Mucosa of descending colon (tissue), 3 donors: ENCODE measurements at regions not wholly inside any gene's neighbourhood (a gene's known extent, or its start where the extent isn't known, plus 50 kb on each side); places are given as distances from the start of the nearest gene placed in this dataset.

Source experiments
- ATAC-seq: fragments of 200-7000 bp; cut with Tn5 transposase; one replicate; pipeline ENCODE4 v1.9.1; 2020; ENCODE audit warnings: mild to moderate bottlenecking, moderate library complexity
- DNase-seq, 3 donors: peaks; one replicate each; pipeline ENCODE4 v3.0.0-alpha.2; 2020
- H3K36me3 ChIP-seq: fragments of 200-600 bp; one replicate; pipeline ENCODE4 v1.8.0; 2021; ENCODE audit warnings: low read depth, mild to moderate bottlenecking
- H3K4me1 ChIP-seq: fragments of 200-600 bp; one replicate; pipeline ENCODE4 v1.8.0; 2021; ENCODE audit warnings: low read depth, mild to moderate bottlenecking
- H3K4me3 ChIP-seq: fragments of 200-600 bp; one replicate; pipeline ENCODE4 v1.8.0; 2021; ENCODE audit warnings: mild to moderate bottlenecking
- H3K9me3 ChIP-seq: fragments of 200-600 bp; one replicate; pipeline ENCODE4 v1.8.0; 2021; ENCODE audit warnings: mild to moderate bottlenecking
- intact Hi-C, 2 donors: fragments of 100-400 bp; cut with DNase I in 1 of 2; cut with micrococcal nuclease in 1 of 2; formaldehyde crosslinking; loops; one replicate each; pipeline versions ENCODE4 v1.11.0 to v1.11.1; 2022; cut with DNase I, micrococcal nuclease
- TF ChIP-seq, protein P1 (sequence below): fragments of 200-600 bp; IDR thresholded peaks from one replicate; pipeline ENCODE4 v1.8.0; 2022; ENCODE audit warnings: antibody characterized with exemption, mild to moderate bottlenecking
- donor health status: DM: no; HTN: no; CAD: no; lungs with moderate emphysema.
- donor health status: DM: no; HTN: no; CAD: no.
- donor health status: DM: no; HTN: yes; CAD: no.

DNA sequence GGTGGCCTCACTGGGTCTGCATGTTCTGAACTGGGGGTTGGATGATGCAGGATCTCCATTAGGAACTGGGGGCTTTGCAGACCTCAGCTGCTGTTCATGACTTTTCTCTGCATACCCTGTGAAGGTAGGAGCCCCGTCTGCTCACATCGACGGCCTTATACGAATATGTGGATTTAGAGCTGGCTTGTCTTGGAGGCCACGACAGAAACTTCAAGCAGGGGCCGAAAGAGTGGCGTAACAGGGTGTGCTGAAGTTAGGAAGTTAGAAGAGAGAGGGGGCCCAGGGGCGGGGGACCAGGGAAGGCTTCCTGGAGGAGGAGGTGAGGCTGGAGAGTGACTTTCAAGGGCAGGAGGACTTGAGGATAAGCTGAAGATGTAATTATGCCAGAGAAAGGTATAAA is 144.9 kb downstream of the TSN start:
- TF ChIP-seq, protein P1, sequence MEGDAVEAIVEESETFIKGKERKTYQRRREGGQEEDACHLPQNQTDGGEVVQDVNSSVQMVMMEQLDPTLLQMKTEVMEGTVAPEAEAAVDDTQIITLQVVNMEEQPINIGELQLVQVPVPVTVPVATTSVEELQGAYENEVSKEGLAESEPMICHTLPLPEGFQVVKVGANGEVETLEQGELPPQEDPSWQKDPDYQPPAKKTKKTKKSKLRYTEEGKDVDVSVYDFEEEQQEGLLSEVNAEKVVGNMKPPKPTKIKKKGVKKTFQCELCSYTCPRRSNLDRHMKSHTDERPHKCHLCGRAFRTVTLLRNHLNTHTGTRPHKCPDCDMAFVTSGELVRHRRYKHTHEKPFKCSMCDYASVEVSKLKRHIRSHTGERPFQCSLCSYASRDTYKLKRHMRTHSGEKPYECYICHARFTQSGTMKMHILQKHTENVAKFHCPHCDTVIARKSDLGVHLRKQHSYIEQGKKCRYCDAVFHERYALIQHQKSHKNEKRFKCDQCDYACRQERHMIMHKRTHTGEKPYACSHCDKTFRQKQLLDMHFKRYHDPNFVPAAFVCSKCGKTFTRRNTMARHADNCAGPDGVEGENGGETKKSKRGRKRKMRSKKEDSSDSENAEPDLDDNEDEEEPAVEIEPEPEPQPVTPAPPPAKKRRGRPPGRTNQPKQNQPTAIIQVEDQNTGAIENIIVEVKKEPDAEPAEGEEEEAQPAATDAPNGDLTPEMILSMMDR, result no peak
- Histone ChIP-seq H3K4me1 (no peaks in the 10 kb centered on the region), H3K4me3 (no peak overlapping the region), H3K36me3 (no peaks in the 10 kb centered on the region), H3K9me3 (no peaks in the 10 kb centered on the region)
- intact Hi-C loops, result no loop called here
- DNase-seq (no peak), ATAC-seq (no peak)

DNA sequence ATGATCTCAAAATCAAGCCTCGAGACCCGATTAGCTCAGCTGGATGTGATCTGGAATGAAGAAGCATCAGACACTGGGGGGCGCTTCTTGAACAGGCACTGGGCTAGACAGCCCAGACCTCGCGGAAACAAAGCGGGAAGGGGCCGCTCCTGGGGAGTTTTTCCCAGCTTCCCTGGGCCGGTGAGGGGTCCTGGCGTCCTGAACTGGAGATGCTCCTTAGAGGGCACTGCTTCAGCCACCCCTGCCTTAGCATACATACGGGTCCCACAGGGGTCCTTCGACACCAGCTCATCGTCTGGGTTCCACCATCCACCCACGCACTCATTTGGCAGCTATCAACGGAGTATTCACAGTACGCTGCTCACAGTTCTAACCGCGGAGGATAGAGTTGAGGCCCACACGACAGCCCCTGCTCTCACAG is 146.7 kb downstream of the TSN start:
- no peak overlapping the region for H3K4me3 ChIP-seq
- TF ChIP-seq, protein P1, result no peak
- H3K36me3 ChIP-seq, result no peaks in the 10 kb centered on the region
- H3K4me1 ChIP-seq, result no peaks in the 10 kb centered on the region
- no peaks in the 10 kb centered on the region for H3K9me3 ChIP-seq
- intact Hi-C loops, result no loop called here
- DNase-seq (no peak), ATAC-seq (no peak)

- no peaks in the 10 kb centered on the region for H3K36me3 ChIP-seq
- TF ChIP-seq, protein P1, result no peak
- H3K4me1 ChIP-seq, result no peaks in the 10 kb centered on the region
- DNase-seq (no peak), ATAC-seq (no peak)
- H3K4me3 ChIP-seq, result no peak overlapping the region
- no peaks in the 10 kb centered on the region for H3K9me3 ChIP-seq
- intact Hi-C loops, result no loop called here
These were observed 147.2 kb downstream of the TSN start for GRCh38 chr2:121902616-121903015.

- ATAC-seq, result peak; percentile 94
- TF ChIP-seq, protein P1, result no peak
- peak; percentile 75 to 78 (median 77) for DNase-seq
- Histone ChIP-seq H3K9me3 (no peaks in the 10 kb centered on the region), H3K36me3 (no peaks in the 10 kb centered on the region), H3K4me3 (no peak overlapping the region), H3K4me1 (no peaks in the 10 kb centered on the region)
- intact Hi-C loops, result no loop called here
These were observed 147.7 kb downstream of the TSN start for GRCh38 chr2:121903037-121903689.

- TF ChIP-seq, protein P1, result no peak
- Histone ChIP-seq H3K4me1 (no peaks in the 10 kb centered on the region), H3K4me3 (no peak overlapping the region), H3K36me3 (no peaks in the 10 kb centered on the region), H3K9me3 (no peaks in the 10 kb centered on the region)
- intact Hi-C loops, result no loop called here
- ATAC-seq, result no peak
- DNase-seq, result no peak
These were observed 149.2 kb downstream of the TSN start for GRCh38 chr2:121904656-121905055.

DNA sequence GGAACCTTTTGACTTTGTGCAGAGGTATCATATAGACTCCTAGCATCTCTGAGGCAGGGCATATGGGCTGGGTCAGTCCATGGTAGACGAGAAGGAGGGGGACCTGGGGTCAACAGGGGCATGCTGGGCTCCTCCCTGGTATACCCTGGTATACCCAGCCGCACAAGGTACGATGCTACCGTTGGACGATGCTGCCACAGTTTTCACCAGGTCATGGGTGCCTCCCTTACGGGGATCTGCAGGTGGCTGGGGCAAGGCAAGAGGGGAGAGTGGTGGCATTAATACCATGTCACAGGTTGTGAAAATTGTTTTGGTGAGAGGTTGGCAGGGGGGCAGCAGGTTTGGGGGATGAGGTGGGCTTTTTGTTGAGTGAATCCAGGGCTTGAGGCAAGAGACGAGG is 149.8 kb downstream of the TSN start:
- H3K4me3 ChIP-seq, result no peak overlapping the region
- DNase-seq, result no peak
- TF ChIP-seq, protein P1, result no peak
- intact Hi-C loops, result no loop called here
- no peaks in the 10 kb centered on the region for H3K4me1 ChIP-seq
- no peaks in the 10 kb centered on the region for H3K9me3 ChIP-seq
- H3K36me3 ChIP-seq, result no peaks in the 10 kb centered on the region
- no peak for ATAC-seq
